ENCODE measurements at regions not wholly inside any gene's neighbourhood (a gene's known extent, or its start where the extent isn't known, plus 50 kb on each side); places are given as distances from the start of the nearest gene placed in this dataset.

DNA sequence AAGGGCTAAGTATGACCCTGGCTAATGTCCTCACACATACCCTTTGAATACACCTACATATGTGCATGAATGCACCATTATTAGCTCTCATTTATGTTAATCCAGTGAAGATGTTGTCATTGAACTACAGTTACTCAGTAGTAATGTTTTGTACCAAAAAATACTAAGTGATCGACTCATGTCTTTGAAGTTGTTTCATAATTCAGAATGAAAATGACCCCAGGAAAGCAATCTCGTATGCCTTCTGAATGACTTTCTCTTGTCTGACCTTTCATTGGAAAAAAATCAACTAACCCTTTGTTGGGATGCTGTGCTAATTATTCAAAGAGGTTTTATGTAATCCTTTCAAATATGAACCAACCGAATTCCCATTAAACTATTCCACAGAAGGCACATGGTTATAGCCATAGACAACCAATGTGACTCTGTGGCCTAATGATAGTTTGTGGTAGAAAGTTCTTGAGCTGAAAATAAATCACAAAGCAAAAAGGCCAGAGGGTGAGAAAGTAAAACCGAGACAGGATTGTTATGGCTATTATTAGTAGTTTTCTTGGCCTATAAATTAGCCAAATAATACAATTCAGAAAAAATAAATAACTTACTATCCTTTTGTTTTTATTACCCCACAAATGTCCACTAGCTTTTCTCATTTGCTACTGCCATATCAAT lies 86.8 kb upstream of the STARD13 start:
- peak overlapping the region; percentile 19 to 36 for H3K27ac ChIP-seq
- H3K27me3 ChIP-seq: no peaks in the 10 kb centered on the region
- no peaks in the 10 kb centered on the region for H3K36me3 ChIP-seq
- no peaks in the 10 kb centered on the region for H3K9me3 ChIP-seq
- H3K4me1 ChIP-seq: no peaks in the 10 kb centered on the region
- intact Hi-C loops (cut with DNase I; ENCODE audit: low total_unique reads): no loop called here
- H3K4me3 ChIP-seq: no peak overlapping the region
- no peak for DNase-seq
- no peak for TF ChIP-seq POLR2A (IDR thresholded peaks at IDR 0.05)
- TF ChIP-seq, protein P1, sequence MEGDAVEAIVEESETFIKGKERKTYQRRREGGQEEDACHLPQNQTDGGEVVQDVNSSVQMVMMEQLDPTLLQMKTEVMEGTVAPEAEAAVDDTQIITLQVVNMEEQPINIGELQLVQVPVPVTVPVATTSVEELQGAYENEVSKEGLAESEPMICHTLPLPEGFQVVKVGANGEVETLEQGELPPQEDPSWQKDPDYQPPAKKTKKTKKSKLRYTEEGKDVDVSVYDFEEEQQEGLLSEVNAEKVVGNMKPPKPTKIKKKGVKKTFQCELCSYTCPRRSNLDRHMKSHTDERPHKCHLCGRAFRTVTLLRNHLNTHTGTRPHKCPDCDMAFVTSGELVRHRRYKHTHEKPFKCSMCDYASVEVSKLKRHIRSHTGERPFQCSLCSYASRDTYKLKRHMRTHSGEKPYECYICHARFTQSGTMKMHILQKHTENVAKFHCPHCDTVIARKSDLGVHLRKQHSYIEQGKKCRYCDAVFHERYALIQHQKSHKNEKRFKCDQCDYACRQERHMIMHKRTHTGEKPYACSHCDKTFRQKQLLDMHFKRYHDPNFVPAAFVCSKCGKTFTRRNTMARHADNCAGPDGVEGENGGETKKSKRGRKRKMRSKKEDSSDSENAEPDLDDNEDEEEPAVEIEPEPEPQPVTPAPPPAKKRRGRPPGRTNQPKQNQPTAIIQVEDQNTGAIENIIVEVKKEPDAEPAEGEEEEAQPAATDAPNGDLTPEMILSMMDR (IDR thresholded peaks at IDR 0.05): no peak

DNA sequence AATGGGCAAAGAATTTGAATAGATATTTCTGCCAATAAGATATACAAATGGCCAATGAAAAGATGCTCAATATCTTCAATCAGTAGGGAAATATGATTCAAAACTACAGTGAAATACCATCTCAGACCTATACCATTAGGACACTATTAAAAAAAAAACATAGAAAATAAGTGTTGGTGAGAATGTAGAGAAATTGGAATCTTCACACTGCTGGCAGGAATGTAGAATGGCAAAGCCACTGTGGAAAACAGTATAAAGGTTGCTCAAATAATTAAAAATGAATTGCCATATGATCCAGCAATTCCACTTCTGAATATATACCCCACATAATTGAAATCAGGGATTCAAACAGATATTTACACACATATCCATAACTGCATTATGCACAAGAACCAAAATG lies 88.1 kb upstream of the STARD13 start:
- no peaks in the 10 kb centered on the region for H3K4me1 ChIP-seq
- no peak overlapping the region for H3K27ac ChIP-seq
- H3K36me3 ChIP-seq: no peaks in the 10 kb centered on the region
- H3K9me3 ChIP-seq: no peaks in the 10 kb centered on the region
- no peak for TF ChIP-seq POLR2A (IDR thresholded peaks at IDR 0.05)
- TF ChIP-seq, protein P1 (IDR thresholded peaks at IDR 0.05): no peak
- intact Hi-C loops (cut with DNase I; ENCODE audit: low total_unique reads): no loop called here
- no peaks in the 10 kb centered on the region for H3K27me3 ChIP-seq
- DNase-seq: no peak
- H3K4me3 ChIP-seq: no peak overlapping the region

DNA sequence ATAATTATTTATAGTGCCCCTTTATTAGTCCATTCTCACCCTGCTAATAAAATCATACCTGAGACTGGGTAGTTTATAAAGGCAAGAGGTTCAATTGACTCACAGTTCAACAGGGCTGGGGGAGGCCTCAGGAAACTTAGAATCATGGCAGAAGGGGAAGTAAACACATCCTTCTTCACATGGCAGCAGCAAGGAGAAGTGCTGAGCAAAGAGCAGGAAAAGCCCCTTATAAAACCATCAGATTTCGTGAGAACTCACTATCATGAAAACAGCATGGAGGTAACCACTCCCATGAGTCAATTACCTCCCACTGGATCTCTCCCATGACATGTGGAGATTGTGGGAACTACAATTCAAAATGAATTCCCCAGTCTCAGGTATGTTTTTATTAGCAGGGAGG lies 89.9 kb upstream of the STARD13 start:
- Histone ChIP-seq H3K27ac (no peak overlapping the region), H3K4me1 (no peaks in the 10 kb centered on the region), H3K9me3 (no peaks in the 10 kb centered on the region), H3K4me3 (no peak overlapping the region), H3K27me3 (no peaks in the 10 kb centered on the region), H3K36me3 (no peaks in the 10 kb centered on the region)
- DNase-seq: no peak
- TF ChIP-seq, protein P1 (IDR thresholded peaks at IDR 0.05): no peak
- TF ChIP-seq POLR2A (IDR thresholded peaks at IDR 0.05): no peak
- intact Hi-C loops (cut with DNase I; ENCODE audit: low total_unique reads): no loop called here

DNA sequence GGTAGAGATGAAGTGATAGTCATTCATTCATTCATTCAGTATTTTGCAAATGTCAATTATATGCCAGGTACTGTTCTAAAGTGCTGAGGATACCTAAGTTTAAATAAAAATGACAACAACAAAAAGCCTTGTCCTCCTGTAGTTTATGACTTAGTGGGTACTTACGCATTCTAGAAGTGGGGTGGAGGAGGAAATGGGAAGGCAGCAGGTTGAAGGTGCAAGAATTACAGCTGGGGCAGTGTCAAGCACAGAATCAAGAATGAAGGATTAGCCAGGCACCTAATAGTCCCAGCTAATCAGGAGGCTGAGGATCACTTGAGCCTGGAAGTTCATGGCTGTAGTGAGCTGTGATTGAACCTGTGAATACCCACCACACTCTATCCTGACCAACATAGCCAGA lies 90.7 kb upstream of the STARD13 start:
- H3K36me3 ChIP-seq: no peaks in the 10 kb centered on the region
- H3K4me1 ChIP-seq: no peaks in the 10 kb centered on the region
- DNase-seq: no peak
- H3K27me3 ChIP-seq: no peaks in the 10 kb centered on the region
- no peak for TF ChIP-seq POLR2A (IDR thresholded peaks at IDR 0.05)
- TF ChIP-seq, protein P1 (IDR thresholded peaks at IDR 0.05): no peak
- H3K9me3 ChIP-seq: no peaks in the 10 kb centered on the region
- H3K4me3 ChIP-seq: no peak overlapping the region
- H3K27ac ChIP-seq: no peak overlapping the region
- intact Hi-C loops (cut with DNase I; ENCODE audit: low total_unique reads): no loop called here

DNA sequence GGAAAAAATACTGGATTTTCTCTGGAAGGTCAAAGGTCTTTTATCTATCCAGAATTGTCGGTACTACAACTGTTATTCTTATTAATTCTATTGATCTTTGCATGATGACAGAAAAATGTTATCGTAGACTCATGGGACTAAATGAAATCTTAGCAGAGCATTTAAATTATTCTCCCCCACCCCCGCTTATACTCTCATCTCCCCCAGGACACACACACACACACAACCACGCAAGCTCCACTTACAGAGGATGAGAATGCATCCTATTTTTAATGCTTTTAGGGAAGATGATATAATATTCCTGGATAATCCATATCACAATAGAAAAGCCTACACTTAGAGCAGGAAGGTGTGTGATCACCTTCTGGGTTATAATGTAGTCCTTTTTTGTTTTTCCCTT lies 91.9 kb upstream of the STARD13 start:
- no peaks in the 10 kb centered on the region for H3K4me1 ChIP-seq
- intact Hi-C loops (cut with DNase I; ENCODE audit: low total_unique reads): no loop called here
- H3K27ac ChIP-seq: no peak overlapping the region
- H3K27me3 ChIP-seq: no peaks in the 10 kb centered on the region
- H3K4me3 ChIP-seq: no peak overlapping the region
- H3K9me3 ChIP-seq: no peaks in the 10 kb centered on the region
- no peak for DNase-seq
- H3K36me3 ChIP-seq: no peaks in the 10 kb centered on the region
- TF ChIP-seq POLR2A (IDR thresholded peaks at IDR 0.05): no peak
- TF ChIP-seq, protein P1 (IDR thresholded peaks at IDR 0.05): no peak

Data from uterus (tissue), 3 donors.